H1 (cell line): ENCODE measurements at regions not wholly inside any gene's neighbourhood (a gene's known extent, or its start where the extent isn't known, plus 50 kb on each side); places are given as distances from the start of the nearest gene placed in this dataset.

Experiments used
- CHD1 ChIP-seq: IDR thresholded peaks from 2 replicates; pipeline ENCODE4 v1.6.1; 2012; ENCODE audit warnings: low read depth, low read length, improper control_type of control experiment
- HDAC6 ChIP-seq: IDR thresholded peaks from one replicate; pipeline ENCODE4 v1.7.1; 2012; ENCODE audit warnings: low read depth, mild to moderate bottlenecking, inconsistent platforms, low read length, moderate library complexity
- JUN ChIP-seq: IDR thresholded peaks from 2 replicates; pipeline ENCODE4 v1.6.1; 2011; ENCODE audit warnings: low read depth, mild to moderate bottlenecking, improper control_type of control experiment, low read length
- MAFK ChIP-seq: IDR thresholded peaks from 2 replicates; pipeline ENCODE4 v1.6.1; 2012; ENCODE audit warnings: low read depth, mild to moderate bottlenecking, improper control_type of control experiment, low read length
- PHF8 ChIP-seq: fragments of 200-600 bp; sonication (generic); conservative IDR thresholded peaks from 2 replicates; pipeline ENCODE4 v1.7.1; 2012; ENCODE audit warnings: low read depth, mild to moderate bottlenecking, inconsistent platforms, low read length, moderate library complexity
- POLR2AphosphoS5 ChIP-seq: IDR thresholded peaks from 2 replicates; pipeline ENCODE4 v1.6.1; 2011; ENCODE audit warnings: low read depth, low read length
- RFX5 ChIP-seq: IDR thresholded peaks from 2 replicates; pipeline ENCODE4 v1.6.1; 2011; ENCODE audit warnings: low read depth, low read length, improper control_type of control experiment, borderline replicate concordance
- SAP30 ChIP-seq: fragments of 300-600 bp; sonication (generic); IDR thresholded peaks from 2 replicates; pipeline ENCODE4 v1.7.1; 2012; ENCODE audit warnings: low read length, moderate library complexity, mild to moderate bottlenecking, inconsistent platforms; ENCODE audit not compliant: insufficient read depth, insufficient replicate concordance
- SP4 ChIP-seq: IDR thresholded peaks from 2 replicates; pipeline ENCODE4 v1.6.1; 2012; ENCODE audit warnings: low read length, inconsistent platforms

GRCh38 chr18:34153711-34154110 lies 71.0 kb downstream of the NOL4 start (continued):
- no peak for TF ChIP-seq MAFK
- TF ChIP-seq HDAC6 = no peak
- TF ChIP-seq CHD1 = no peak
- no peak for TF ChIP-seq SAP30
- no peak for TF ChIP-seq JUN
- TF ChIP-seq PHF8 = no peak
- no peak for TF ChIP-seq POLR2AphosphoS5
- no peak for TF ChIP-seq RFX5
- TF ChIP-seq SP4 = no peak
